SK-N-SH (cell line): ENCODE measurements at regions not wholly inside any gene's neighbourhood (a gene's known extent, or its start where the extent isn't known, plus 50 kb on each side); places are given as distances from the start of the nearest gene placed in this dataset.

Experiments used
- CTCF ChIP-seq: fragments of 200-600 bp; sonication (generic); IDR thresholded peaks from 2 replicates; pipeline ENCODE4 v1.6.1; 2017; ENCODE audit warnings: antibody characterized with exemption, mild to moderate bottlenecking, moderate library complexity
- EP300 ChIP-seq, 2 experiments: IDR thresholded peaks; 2 replicates each; pipeline versions ENCODE4 v1.4.0 to v1.6.1; 2012; ENCODE audit warnings: borderline replicate concordance in 1 of 2, low read depth in 1 of 2, low read length in 1 of 2
- EZH2phosphoT487 ChIP-seq: fragments of 200-600 bp; sonication (generic); IDR thresholded peaks from 2 replicates; pipeline ENCODE4 v1.6.1; 2017; ENCODE audit warnings: low read depth, mixed run types, mild to moderate bottlenecking, antibody characterized with exemption, moderate library complexity, borderline replicate concordance
- GABPA ChIP-seq: IDR thresholded peaks from 2 replicates; pipeline ENCODE4 v1.4.0; 2012; ENCODE audit warnings: low read depth, mild to moderate bottlenecking
- POLR2AphosphoS5 ChIP-seq: IDR thresholded peaks from 2 replicates; pipeline ENCODE4 v1.6.1; 2012; ENCODE audit warnings: low read depth, low read length
- RAD21 ChIP-seq: IDR thresholded peaks from 2 replicates; pipeline ENCODE4 v1.6.1; 2012; ENCODE audit warnings: mild to moderate bottlenecking, low read length
- REST ChIP-seq: IDR thresholded peaks from 2 replicates; pipeline ENCODE4 v1.6.1; 2012; ENCODE audit warnings: mild to moderate bottlenecking, low read depth, low read length, moderate library complexity
- SMC3 ChIP-seq: IDR thresholded peaks from 2 replicates; pipeline ENCODE4 v1.6.1; 2012; ENCODE audit warnings: low read depth, low read length, improper control_type of control experiment
- TAF1 ChIP-seq: IDR thresholded peaks from 2 replicates; pipeline ENCODE4 v1.6.1; 2012; ENCODE audit warnings: low read depth, mild to moderate bottlenecking, low read length, moderate library complexity, borderline replicate concordance
- TCF12 ChIP-seq: IDR thresholded peaks from 2 replicates; pipeline ENCODE4 v1.4.0; 2012
- TEAD4 ChIP-seq: IDR thresholded peaks from 2 replicates; pipeline ENCODE4 v1.4.0; 2012; ENCODE audit warnings: mild to moderate bottlenecking, borderline replicate concordance; ENCODE audit not compliant: insufficient read depth
- YY1 ChIP-seq: IDR thresholded peaks from 2 replicates; pipeline ENCODE4 v1.4.0; 2012; ENCODE audit warnings: low read depth, mild to moderate bottlenecking

GRCh38 chr3:81195478-81195877 lies 566.0 kb downstream of the GBE1 start:
- TF ChIP-seq CTCF (no peak), POLR2AphosphoS5 (no peak), TCF12 (no peak), GABPA (no peak), YY1 (no peak), EP300 (IDR thresholded peaks at IDR 0.05; ENCODE audit: borderline replicate concordance in 1 of 2, low read depth in 1 of 2, low read length in 1 of 2) (no peak), SMC3 (no peak), REST (no peak), TAF1 (no peak), TEAD4 (no peak), EZH2phosphoT487 (no peak), RAD21 (no peak)
